Uterus (tissue), 2 donors: ENCODE measurements at regions not wholly inside any gene's neighbourhood (a gene's known extent, or its start where the extent isn't known, plus 50 kb on each side); places are given as distances from the start of the nearest gene placed in this dataset.

ENCODE experiments used
- POLR2A ChIP-seq, 2 donors: fragments of 450-650 bp; IDR thresholded peaks; one replicate each; pipeline ENCODE4 v1.6.1; 2016; ENCODE audit warnings: antibody characterized with exemption in 2 of 2, mild to moderate bottlenecking in 1 of 2, moderate library complexity in 1 of 2
- TF ChIP-seq, protein P1 (sequence below), 4 experiments: fragments of 200-600 bp in 2 of 4; fragments of 450-650 bp in 2 of 4; sonication (generic) in 2 of 4; IDR thresholded peaks; one replicate each; pipeline ENCODE4 v1.5.1; 2016 to 2019; ENCODE audit warnings: antibody characterized with exemption in 4 of 4, mild to moderate bottlenecking in 2 of 4, moderate library complexity in 1 of 4

DNA sequence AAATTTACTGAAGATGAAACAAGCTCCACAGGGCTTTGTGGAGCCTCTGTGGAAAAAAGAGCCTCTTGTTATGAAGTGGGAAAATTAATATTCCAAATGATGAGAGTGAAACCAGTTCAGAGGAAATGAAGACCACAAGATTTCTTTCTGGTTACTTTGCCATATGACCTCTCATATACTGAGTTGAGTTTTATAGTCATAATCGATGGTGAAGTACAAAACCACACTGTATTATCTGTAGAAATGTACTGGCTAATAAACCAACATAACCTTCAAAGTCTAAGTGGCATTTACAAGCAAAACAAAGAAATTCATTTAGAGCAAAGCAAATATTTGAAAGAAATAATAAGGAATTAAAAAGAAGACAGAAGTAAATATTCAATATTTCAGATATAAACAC lies 662.6 kb upstream of the ZWINT start:
- TF ChIP-seq, protein P1, sequence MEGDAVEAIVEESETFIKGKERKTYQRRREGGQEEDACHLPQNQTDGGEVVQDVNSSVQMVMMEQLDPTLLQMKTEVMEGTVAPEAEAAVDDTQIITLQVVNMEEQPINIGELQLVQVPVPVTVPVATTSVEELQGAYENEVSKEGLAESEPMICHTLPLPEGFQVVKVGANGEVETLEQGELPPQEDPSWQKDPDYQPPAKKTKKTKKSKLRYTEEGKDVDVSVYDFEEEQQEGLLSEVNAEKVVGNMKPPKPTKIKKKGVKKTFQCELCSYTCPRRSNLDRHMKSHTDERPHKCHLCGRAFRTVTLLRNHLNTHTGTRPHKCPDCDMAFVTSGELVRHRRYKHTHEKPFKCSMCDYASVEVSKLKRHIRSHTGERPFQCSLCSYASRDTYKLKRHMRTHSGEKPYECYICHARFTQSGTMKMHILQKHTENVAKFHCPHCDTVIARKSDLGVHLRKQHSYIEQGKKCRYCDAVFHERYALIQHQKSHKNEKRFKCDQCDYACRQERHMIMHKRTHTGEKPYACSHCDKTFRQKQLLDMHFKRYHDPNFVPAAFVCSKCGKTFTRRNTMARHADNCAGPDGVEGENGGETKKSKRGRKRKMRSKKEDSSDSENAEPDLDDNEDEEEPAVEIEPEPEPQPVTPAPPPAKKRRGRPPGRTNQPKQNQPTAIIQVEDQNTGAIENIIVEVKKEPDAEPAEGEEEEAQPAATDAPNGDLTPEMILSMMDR (IDR thresholded peaks at IDR 0.05), result no peak
- TF ChIP-seq POLR2A (IDR thresholded peaks at IDR 0.05), result no peak
